Lower leg skin (tissue), 3 donors: ENCODE measurements at regions not wholly inside any gene's neighbourhood (a gene's known extent, or its start where the extent isn't known, plus 50 kb on each side); places are given as distances from the start of the nearest gene placed in this dataset.

Source experiments
- POLR2A ChIP-seq, 2 donors: fragments of 450-650 bp; IDR thresholded peaks; one replicate each; pipeline ENCODE4 v1.6.1; 2016 to 2017; ENCODE audit warnings: antibody characterized with exemption in 2 of 2, mild to moderate bottlenecking in 1 of 2, moderate library complexity in 1 of 2
- TF ChIP-seq, protein P1 (sequence below), 3 donors: fragments of 450-650 bp; IDR thresholded peaks; one replicate each; pipeline ENCODE4 v1.5.1; 2016; ENCODE audit warnings: antibody characterized with exemption in 3 of 3, mild to moderate bottlenecking in 3 of 3, moderate library complexity in 2 of 3

DNA sequence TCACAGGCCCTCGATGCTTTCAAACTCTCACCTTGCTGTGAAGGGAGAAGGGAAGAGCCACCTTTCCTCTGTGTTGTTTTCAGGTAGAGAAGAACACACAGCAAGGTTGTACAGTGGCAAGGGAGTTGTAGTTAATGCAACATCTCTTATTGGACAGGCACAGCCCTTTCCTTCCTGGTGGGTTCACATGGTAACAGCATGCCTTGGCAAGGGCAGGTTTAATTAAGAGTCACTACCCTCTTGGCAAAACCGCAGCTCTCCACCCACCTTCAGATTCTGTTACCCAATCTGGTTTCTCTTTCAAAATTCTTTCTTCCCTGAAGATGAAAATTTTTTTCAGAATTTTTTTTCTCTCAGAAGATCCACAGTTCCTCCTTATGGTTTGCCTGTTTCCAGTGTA, 253.1 kb downstream of the TLR4 start:
- TF ChIP-seq, protein P1, sequence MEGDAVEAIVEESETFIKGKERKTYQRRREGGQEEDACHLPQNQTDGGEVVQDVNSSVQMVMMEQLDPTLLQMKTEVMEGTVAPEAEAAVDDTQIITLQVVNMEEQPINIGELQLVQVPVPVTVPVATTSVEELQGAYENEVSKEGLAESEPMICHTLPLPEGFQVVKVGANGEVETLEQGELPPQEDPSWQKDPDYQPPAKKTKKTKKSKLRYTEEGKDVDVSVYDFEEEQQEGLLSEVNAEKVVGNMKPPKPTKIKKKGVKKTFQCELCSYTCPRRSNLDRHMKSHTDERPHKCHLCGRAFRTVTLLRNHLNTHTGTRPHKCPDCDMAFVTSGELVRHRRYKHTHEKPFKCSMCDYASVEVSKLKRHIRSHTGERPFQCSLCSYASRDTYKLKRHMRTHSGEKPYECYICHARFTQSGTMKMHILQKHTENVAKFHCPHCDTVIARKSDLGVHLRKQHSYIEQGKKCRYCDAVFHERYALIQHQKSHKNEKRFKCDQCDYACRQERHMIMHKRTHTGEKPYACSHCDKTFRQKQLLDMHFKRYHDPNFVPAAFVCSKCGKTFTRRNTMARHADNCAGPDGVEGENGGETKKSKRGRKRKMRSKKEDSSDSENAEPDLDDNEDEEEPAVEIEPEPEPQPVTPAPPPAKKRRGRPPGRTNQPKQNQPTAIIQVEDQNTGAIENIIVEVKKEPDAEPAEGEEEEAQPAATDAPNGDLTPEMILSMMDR (IDR thresholded peaks at IDR 0.05), result no peak
- no peak for TF ChIP-seq POLR2A (IDR thresholded peaks at IDR 0.05)
